Naive B cell (primary cell): ENCODE measurements at regions not wholly inside any gene's neighbourhood (a gene's known extent, or its start where the extent isn't known, plus 50 kb on each side); places are given as distances from the start of the nearest gene placed in this dataset.
A peak's percentile ranks its signal among the peaks of the same experiment; 100 is the strongest.

Experiments used
- ATAC-seq, 2 donors: fragments of 150-1000 bp; cut with Tn5 transposase; 2 replicates each; pipeline ENCODE4 v1.10.0; 2021; ENCODE audit warnings: low read depth in 2 of 2, mild to moderate bottlenecking in 2 of 2, moderate library complexity in 2 of 2
- DNase-seq: peaks from one replicate; pipeline ENCODE4 v3.0.0; 2022
- H3K27ac Mint-ChIP-seq, 6 donors: one replicate each; pipeline ENCODE4 v1.8.0; 2020 to 2022; ENCODE audit warnings: mild to moderate bottlenecking in 6 of 6, mixed read lengths in 6 of 6, moderate library complexity in 5 of 6, inconsistent platforms in 2 of 6
- H3K27me3 Mint-ChIP-seq, 3 donors: one replicate each; pipeline ENCODE4 v1.8.0; 2021 to 2022; ENCODE audit warnings: mixed read lengths in 3 of 3, mild to moderate bottlenecking in 1 of 3
- H3K36me3 Mint-ChIP-seq, 2 donors: one replicate each; pipeline ENCODE4 v1.8.0; 2020 to 2022; ENCODE audit warnings: mixed read lengths in 2 of 2, inconsistent platforms in 1 of 2, mild to moderate bottlenecking in 1 of 2
- H3K4me1 Mint-ChIP-seq, 3 donors: one replicate each; pipeline ENCODE4 v1.8.0; 2020 to 2022; ENCODE audit warnings: mixed read lengths in 3 of 3, inconsistent platforms in 1 of 3, mild to moderate bottlenecking in 1 of 3, moderate library complexity in 1 of 3
- H3K4me3 Mint-ChIP-seq, 8 donors: one replicate each; pipeline ENCODE4 v1.8.0; 2020 to 2022; ENCODE audit warnings: mild to moderate bottlenecking in 8 of 8, mixed read lengths in 8 of 8, moderate library complexity in 8 of 8, inconsistent platforms in 2 of 8
- H3K9me3 Mint-ChIP-seq, 7 donors: one replicate each; pipeline ENCODE4 v1.8.0; 2020 to 2022; ENCODE audit warnings: mixed read lengths in 7 of 7, mild to moderate bottlenecking in 5 of 7, inconsistent platforms in 2 of 7, moderate library complexity in 1 of 7

DNA sequence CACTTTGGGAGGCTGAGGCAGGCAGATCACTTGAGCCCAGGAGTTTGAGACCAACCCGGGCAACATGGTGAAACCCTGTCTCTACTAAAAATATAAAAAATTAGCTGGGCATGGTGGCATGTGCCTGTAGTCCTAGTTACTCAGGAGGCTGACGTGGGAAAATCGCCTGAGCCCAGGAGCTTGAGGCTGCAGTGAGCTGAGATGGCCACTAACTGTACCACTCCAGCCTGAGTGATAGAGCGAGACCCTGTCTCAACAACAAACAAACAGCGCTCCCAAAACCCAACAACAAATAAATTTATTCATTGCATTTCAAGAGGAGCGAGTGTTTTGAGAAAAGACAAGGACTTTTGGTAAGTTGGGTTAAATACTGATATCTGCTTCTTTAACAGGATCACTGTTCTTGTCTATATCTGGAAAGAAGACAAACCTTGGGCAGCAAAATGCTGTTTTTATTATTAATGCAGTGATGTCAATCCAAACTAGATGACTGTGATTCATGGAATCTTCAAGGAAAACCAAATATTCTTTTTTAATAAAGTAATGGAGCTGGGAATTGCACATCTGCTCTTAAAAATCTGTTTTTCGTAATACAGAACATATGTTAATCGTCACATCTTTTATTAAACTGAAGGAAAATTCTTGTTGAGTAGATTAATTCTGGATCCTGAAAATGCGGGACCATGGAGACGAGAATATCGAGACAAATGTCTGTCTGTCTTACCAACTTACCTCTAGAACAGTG, 90.8 kb upstream of the LIMCH1 start:
- ATAC-seq = no peak

DNA sequence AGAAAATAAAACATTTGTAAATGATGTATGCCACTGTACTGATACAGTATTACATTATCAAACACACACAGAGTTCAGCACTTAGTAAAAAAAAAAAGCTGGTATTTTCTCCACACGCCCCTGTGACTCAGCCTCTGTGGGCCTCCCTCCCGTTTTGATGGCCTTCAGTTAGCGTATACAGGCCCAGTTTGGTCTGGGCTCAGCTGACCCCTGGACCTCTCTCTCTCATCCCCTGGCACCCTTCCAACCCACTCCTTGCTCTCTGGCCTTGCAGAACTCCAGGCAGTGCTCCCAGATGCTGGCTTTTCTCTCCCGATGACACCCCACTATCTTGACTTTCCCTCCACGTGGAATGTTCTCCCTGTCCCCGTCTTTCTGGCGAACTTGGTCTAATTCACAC, 89.0 kb upstream of the LIMCH1 start:
- H3K27me3 Mint-ChIP-seq = no peaks in the 10 kb centered on the region

More for the DNA sequence above, 90.8 kb upstream of the LIMCH1 start:
- H3K36me3 Mint-ChIP-seq = no peaks in the 10 kb centered on the region
- H3K27ac Mint-ChIP-seq = no peak overlapping the region
- no peak for DNase-seq
- no peak overlapping the region for H3K4me3 Mint-ChIP-seq
- peaks cover 0 to 4% (median 0%) of the 10 kb centered on the region in 7 donors for H3K9me3 Mint-ChIP-seq
- H3K4me1 Mint-ChIP-seq = no peaks in the 10 kb centered on the region
- H3K27me3 Mint-ChIP-seq = no peaks in the 10 kb centered on the region

DNA sequence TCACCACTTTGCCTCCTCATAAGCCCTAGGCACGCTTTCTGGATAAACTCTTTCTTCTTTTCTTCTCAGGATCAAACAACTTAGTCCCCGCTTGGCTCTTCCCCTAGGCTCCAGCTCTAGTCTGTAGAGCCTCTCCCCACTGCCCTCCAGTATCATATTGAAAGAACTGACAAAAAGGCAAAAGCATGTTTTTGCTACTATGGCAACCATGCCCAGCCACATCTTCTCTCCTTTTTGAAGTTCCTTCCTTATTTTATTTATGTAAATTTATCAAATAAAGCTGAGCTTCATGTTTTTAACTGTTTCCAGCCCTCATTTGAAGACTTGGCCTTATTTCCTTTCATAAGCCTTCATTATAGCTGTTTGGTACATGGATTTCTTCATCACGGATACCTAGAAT, 86.0 kb upstream of the LIMCH1 start:
- Mint-ChIP-seq H3K4me3 (no peak overlapping the region), H3K36me3 (no peaks in the 10 kb centered on the region), H3K27ac (no peak overlapping the region), H3K9me3 (peaks cover 0 to 4% (median 3%) of the 10 kb centered on the region in 7 donors), H3K4me1 (no peaks in the 10 kb centered on the region), H3K27me3 (peaks cover 0 to 4% (median 0%) of the 10 kb centered on the region in 3 donors)
- ATAC-seq (no peak), DNase-seq (no peak)

More for the DNA sequence above, 89.0 kb upstream of the LIMCH1 start:
- DNase-seq = no peak
- Mint-ChIP-seq H3K36me3 (no peaks in the 10 kb centered on the region), H3K9me3 (peaks cover 0 to 4% (median 3%) of the 10 kb centered on the region in 7 donors), H3K4me1 (no peaks in the 10 kb centered on the region), H3K27ac (no peak overlapping the region), H3K4me3 (no peak overlapping the region)
- no peak for ATAC-seq

DNA sequence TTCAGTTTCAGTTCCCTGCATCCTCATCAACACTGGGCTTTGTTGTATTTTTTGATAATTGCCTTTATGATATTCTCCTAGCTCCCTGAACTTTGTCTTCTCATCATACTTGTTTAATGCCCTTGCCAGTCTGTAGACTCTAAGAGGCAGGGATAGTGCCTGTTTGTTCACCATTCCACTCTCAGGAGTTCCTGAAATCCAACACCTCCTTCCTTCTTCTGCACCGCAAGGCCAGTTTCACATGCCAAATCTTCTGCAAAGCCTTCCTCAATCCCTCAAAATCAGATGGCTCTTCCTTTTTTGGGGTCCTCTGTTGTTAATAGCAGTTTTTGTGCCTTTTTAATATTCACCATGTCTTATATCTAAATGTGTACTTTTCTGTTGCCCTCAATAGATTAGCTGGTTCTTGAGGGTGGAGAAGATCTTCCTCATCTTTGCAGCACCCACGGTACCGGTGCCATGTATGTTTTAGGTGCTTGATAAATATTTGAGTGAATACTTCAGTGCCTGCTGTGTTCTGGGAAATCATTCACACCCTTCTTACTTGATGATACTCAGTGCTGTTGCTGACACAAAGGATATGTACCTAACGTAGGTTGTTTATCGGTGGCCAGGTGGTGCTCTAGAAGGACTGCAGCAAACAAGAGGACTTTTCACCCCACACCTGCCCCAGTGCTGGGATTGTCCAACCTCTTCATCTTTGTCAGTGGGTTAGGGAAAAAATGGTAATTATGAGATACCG, 85.3 kb upstream of the LIMCH1 start:
- Mint-ChIP-seq H3K4me1 (no peaks in the 10 kb centered on the region), H3K36me3 (no peaks in the 10 kb centered on the region), H3K9me3 (peaks cover 0 to 4% (median 3%) of the 10 kb centered on the region in 7 donors), H3K4me3 (no peak overlapping the region), H3K27me3 (peaks cover 0 to 4% (median 0%) of the 10 kb centered on the region in 3 donors), H3K27ac (no peak overlapping the region)
- DNase-seq = no peak
- no peak for ATAC-seq

DNA sequence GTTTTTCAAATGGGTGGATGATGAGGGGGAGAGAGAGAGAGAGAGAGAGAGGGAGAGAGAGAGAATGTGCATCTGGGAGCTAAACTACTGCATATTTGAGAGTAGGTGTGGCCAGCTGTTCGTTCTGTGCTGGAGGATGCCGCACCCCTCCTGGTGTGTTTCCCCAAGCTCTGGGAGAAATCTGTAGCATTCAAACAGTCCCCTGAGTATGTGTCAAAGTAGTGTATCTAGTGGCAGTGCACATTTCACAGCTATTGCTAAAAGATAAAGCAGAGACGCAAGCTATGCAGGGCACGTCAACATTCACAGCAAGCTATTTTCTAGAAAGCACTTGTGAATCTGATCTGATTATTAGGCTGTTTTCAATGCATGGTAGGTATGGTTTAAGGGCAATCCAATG, 83.5 kb upstream of the LIMCH1 start:
- H3K9me3 Mint-ChIP-seq = peaks cover 0 to 6% (median 2%) of the 10 kb centered on the region in 7 donors
- no peak overlapping the region for H3K27ac Mint-ChIP-seq
- no peak overlapping the region for H3K4me3 Mint-ChIP-seq
- H3K27me3 Mint-ChIP-seq = peaks cover 0 to 12% (median 0%) of the 10 kb centered on the region in 3 donors
- H3K4me1 Mint-ChIP-seq = no peaks in the 10 kb centered on the region
- no peak for ATAC-seq
- H3K36me3 Mint-ChIP-seq = no peaks in the 10 kb centered on the region
- no peak for DNase-seq

DNA sequence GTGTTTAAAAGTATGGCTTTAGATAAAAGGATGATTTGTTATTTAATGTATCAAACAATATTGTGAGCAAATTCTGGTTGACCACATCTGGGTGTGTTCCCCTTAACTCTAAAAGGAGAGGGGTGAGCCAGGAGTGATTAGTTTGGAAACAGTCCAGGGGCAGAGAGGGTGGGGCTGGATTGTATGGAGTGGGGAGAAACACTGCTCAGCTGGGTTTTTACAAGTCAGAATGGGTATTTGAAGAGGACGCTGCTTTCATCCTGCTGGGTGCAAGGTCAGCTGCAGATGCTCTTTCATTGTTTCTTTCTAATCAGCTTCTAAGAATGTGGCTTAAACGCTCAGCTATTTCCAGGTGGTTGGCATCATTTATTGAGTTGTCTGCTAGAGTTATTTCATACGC, 82.8 kb upstream of the LIMCH1 start:
- H3K4me1 Mint-ChIP-seq = no peaks in the 10 kb centered on the region
- DNase-seq (no peak), ATAC-seq (no peak)
- H3K27me3 Mint-ChIP-seq = peaks cover 0 to 12% (median 0%) of the 10 kb centered on the region in 3 donors
- H3K9me3 Mint-ChIP-seq = peaks cover 0 to 8% (median 2%) of the 10 kb centered on the region in 7 donors
- H3K4me3 Mint-ChIP-seq = no peak overlapping the region
- no peak overlapping the region for H3K27ac Mint-ChIP-seq
- H3K36me3 Mint-ChIP-seq = no peaks in the 10 kb centered on the region

DNA sequence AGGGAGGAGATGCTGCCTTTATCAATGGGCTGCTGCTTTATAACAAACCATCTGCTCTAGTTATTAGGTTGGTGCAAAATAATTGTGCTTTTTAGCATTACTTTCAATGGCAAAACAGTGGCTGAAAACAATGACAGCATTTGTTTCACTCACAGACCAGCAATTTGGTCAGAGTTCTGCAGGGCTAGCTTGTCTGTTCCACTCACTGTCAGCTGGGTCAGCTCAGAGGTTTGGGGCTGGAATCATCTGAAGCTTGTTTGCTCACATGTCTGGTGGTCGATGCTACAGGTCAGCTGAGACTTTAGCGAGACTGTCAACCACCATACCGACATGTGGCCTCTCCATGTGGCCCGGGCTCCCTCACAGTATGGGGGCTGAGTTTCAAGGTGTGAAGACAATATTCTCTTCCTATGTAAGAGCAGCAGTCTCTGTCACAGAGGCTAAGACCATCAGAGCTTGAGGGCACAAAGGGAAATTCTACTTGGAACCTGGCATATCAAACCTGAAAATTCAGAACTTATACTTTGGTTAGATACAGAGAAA, 81.3 kb upstream of the LIMCH1 start:
- ATAC-seq (no peak), DNase-seq (no peak)
- H3K27ac Mint-ChIP-seq = no peak overlapping the region
- H3K4me1 Mint-ChIP-seq = no peaks in the 10 kb centered on the region
- no peak overlapping the region for H3K4me3 Mint-ChIP-seq
- peaks cover 0 to 8% (median 0%) of the 10 kb centered on the region in 7 donors for H3K9me3 Mint-ChIP-seq
- no peaks in the 10 kb centered on the region for H3K36me3 Mint-ChIP-seq
- peaks cover 0 to 12% (median 0%) of the 10 kb centered on the region in 3 donors for H3K27me3 Mint-ChIP-seq

DNA sequence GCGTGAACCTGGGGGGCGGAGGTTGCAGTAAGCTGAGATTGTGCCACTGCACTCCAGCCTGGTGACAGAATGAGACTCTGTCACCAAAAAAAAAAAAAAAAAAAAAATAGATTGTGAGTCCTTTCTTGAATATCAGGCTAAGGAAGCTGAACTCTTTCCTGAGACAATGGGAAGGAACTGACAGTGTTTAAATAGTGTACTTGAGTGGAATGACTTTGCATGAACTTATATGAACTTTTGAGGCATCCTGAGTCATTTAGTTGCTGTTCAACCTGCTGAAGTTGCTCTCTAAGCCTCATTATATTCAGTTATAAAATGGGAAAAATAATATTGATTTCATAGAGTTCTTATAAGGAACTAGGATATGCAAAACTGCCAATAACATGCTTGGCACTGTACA, 79.3 kb upstream of the LIMCH1 start:
- no peaks in the 10 kb centered on the region for H3K4me1 Mint-ChIP-seq
- no peak for DNase-seq

DNA sequence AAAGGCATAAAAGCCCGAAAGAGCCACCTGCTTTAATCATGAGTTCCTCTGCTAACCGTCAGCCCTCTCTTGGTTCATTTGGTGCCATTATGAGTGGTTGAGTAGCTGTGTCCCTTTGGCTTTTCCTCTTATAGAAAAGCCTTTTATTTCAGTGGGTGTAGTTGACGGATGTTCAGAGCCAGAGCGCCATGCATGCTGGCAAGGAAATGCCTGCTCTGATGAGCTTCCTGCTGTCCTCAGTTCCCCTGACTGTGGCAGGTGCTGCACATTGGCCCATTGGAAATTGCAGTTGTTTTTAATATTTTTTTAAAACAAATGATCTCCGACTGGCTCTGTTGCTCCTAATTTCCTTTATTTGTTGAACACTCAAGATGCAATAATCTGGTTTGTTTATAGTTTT, 77.3 kb upstream of the LIMCH1 start:
- Mint-ChIP-seq H3K4me1 (no peaks in the 10 kb centered on the region), H3K4me3 (no peak overlapping the region), H3K9me3 (peaks cover 0 to 8% (median 0%) of the 10 kb centered on the region in 7 donors), H3K27me3 (peaks cover 0 to 8% (median 0%) of the 10 kb centered on the region in 3 donors), H3K27ac (no peak overlapping the region), H3K36me3 (no peaks in the 10 kb centered on the region)
- DNase-seq (no peak), ATAC-seq (no peak)

More for the DNA sequence above, 79.3 kb upstream of the LIMCH1 start:
- no peak for ATAC-seq
- Mint-ChIP-seq H3K36me3 (no peaks in the 10 kb centered on the region), H3K27me3 (peaks cover 0 to 12% (median 0%) of the 10 kb centered on the region in 3 donors), H3K9me3 (peaks cover 0 to 8% (median 0%) of the 10 kb centered on the region in 7 donors), H3K4me3 (no peak overlapping the region), H3K27ac (no peak overlapping the region)

DNA sequence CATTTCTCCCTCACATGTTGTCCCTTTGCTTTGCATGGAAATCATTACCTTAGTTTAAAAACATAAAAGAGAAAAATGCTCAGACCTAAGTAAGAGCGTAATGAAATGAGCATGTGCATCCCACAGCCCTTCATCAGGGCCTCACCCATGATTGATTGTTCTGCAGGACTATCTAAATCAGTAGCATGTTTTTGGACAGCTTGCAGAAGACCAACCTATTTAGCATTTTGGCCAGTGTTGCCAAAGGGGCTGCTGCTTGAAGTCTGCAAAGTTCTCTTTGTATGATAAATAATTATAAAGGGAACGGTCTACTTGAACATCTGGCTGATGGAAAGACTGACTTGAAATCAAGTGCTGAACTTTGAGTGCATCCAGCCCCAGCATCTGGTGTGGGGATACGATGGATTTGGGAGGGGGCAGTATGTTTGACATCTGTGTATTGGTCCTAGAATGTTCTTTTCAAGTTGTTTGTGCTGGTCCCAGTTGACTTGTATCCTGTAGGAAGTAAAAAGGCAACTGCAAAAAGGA, 76.1 kb upstream of the LIMCH1 start:
- ATAC-seq (no peak), DNase-seq (no peak)
- Mint-ChIP-seq H3K27me3 (peaks cover 0 to 8% (median 0%) of the 10 kb centered on the region in 3 donors), H3K36me3 (no peaks in the 10 kb centered on the region), H3K27ac (no peak overlapping the region), H3K4me1 (no peaks in the 10 kb centered on the region), H3K4me3 (no peak overlapping the region), H3K9me3 (peaks cover 0 to 8% (median 0%) of the 10 kb centered on the region in 7 donors)

DNA sequence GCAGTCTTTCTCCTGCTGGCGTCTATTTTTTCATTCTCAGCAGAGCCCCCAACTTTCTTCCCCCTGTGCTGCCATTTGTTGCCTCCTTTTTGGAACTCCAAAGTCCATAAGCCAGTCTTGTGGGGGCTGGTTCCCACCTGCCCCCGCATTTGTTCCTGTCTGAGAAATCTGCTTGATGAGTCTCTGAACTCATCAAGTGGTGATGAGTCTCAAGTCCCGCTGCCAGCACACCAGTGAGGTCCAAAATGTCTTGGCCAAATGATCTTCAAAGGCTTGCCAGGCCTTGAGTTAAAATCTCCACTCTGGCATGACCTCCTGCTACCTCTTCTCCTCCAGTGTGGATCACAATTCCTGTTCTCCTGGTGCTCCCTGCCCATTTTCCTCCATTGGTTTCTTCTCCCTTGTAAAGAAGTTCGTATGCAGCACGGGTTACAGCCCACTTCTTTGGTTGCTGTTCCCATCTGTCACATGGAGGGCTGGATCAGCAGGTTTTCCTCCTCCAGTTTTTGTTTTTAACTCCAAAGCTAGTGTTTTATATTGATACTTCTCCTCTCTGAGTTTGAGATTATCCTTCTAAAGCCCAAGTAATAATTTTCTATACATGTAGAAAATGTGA, 72.7 kb upstream of the LIMCH1 start:
- H3K36me3 Mint-ChIP-seq = no peaks in the 10 kb centered on the region
- no peaks in the 10 kb centered on the region for H3K4me1 Mint-ChIP-seq
- ATAC-seq (no peak), DNase-seq (no peak)
- H3K27me3 Mint-ChIP-seq = peaks cover 0 to 8% (median 3%) of the 10 kb centered on the region in 3 donors
- H3K27ac Mint-ChIP-seq = no peak overlapping the region
- peaks cover 0 to 4% (median 0%) of the 10 kb centered on the region in 7 donors for H3K9me3 Mint-ChIP-seq
- H3K4me3 Mint-ChIP-seq = no peak overlapping the region

DNA sequence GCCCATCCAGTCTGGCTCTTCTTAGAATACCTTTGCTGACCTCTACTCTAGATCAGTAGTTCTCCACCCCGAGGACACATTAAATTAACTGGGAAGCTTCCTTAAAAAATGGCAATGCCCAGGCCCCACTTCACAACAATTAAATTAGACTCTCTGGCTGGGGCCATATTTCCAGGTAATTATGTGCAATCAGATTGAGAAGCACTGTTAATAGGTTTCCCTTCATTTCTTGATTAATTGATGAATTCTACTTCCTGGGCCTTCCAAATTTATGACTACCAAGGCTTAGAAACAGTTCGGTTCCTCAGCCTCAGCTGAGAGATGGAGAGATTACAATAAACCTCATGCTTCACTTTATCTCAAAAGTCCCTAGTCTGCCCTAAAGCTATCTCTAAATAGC, 71.7 kb upstream of the LIMCH1 start:
- H3K4me3 Mint-ChIP-seq = no peak overlapping the region
- H3K9me3 Mint-ChIP-seq = peaks cover 0 to 9% (median 0%) of the 10 kb centered on the region in 7 donors
- H3K27me3 Mint-ChIP-seq = peaks cover 0 to 12% (median 6%) of the 10 kb centered on the region in 3 donors
- no peak overlapping the region for H3K27ac Mint-ChIP-seq
- H3K4me1 Mint-ChIP-seq = no peaks in the 10 kb centered on the region
- no peak for DNase-seq
- ATAC-seq = no peak
- no peaks in the 10 kb centered on the region for H3K36me3 Mint-ChIP-seq

DNA sequence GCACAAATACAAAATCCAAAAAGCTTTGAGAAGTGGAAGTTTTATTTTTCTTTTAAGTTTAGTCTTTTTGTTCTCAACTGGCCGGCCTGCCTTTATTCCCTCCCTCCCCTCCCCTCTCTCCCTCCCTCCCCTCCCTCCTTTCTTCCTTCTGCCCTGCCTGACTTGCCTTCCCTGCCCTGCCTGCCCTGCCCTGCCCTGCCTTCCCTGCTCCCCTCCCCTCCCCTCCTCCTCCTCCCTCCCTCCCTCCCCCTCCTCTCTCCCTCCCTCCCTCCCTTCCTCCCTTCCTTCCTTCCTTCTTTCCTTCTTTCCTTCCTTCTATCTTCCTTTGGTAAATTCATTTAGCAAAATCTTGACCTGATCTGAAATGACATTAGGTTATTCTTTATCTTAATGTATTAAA, 69.8 kb upstream of the LIMCH1 start:
- H3K27ac Mint-ChIP-seq = peak overlapping the region in 1 of 6 donors; percentile 39
- H3K27me3 Mint-ChIP-seq = peaks cover 11 to 17% (median 16%) of the 10 kb centered on the region in 3 donors
- DNase-seq = no peak
- peaks cover 0 to 9% (median 0%) of the 10 kb centered on the region in 7 donors for H3K9me3 Mint-ChIP-seq
- no peaks in the 10 kb centered on the region for H3K36me3 Mint-ChIP-seq
- no peaks in the 10 kb centered on the region for H3K4me1 Mint-ChIP-seq
- H3K4me3 Mint-ChIP-seq = no peak overlapping the region
- ATAC-seq = no peak
